A549 (cell line): ENCODE measurements at regions not wholly inside any gene's neighbourhood (a gene's known extent, or its start where the extent isn't known, plus 50 kb on each side); places are given as distances from the start of the nearest gene placed in this dataset.

Source experiments
- ATAC-seq, 2 experiments: fragments of 200-7000 bp in 1 of 2; fragments of >200 bp in 1 of 2; cut with Nextera tagmentation in 1 of 2; cut with Tn5 transposase in 1 of 2; 3 replicates each; pipeline versions ENCODE4 v1.8.0 to v1.9.1; 2018 to 2020; ENCODE audit warnings: mild to moderate bottlenecking in 1 of 2, moderate library complexity in 1 of 2
- CTCF ChIA-PET: fragments of 300-600 bp; sonication (Branson Sonifier 250); formaldehyde crosslinking; extraction: SDS; loops from one replicate; lab custom pipeline; 2021; ENCODE audit warnings: antibody characterized with exemption, inconsistent platforms; lab: Yijun Ruan, JAX
- POLR2A ChIA-PET: fragments of 350-600 bp; formaldehyde crosslinking; extraction: SDS; loops from one replicate; lab custom pipeline; 2021; ENCODE audit warnings: antibody characterized with exemption, inconsistent platforms; lab: Yijun Ruan, JAX
- DNase-seq, 2 experiments: peaks; one replicate each; pipeline versions ENCODE4 v3.0.0 to v3.0.0-alpha.2; 2011 to 2016; ENCODE audit warnings: low read depth in 1 of 2, low spot score in 1 of 2
- FAIRE-seq: peaks from 2 replicates; lab custom pipeline; 2011; peaks lifted over from hg19 to GRCh38; lab: Jason Lieb, UNC
- H3K27ac ChIP-seq, 2 experiments: fragments of >200 bp; sonication (Bioruptor Twin); formaldehyde crosslinking; 3 replicates each; pipeline ENCODE4 v1.5.1; 2016 to 2017
- H3K4me1 ChIP-seq: fragments of >200 bp; sonication (Bioruptor Twin); formaldehyde crosslinking; 3 replicates; pipeline ENCODE4 v1.6.1; 2016
- H3K4me2 ChIP-seq: fragments of >200 bp; sonication (Bioruptor Twin); formaldehyde crosslinking; 3 replicates; pipeline ENCODE4 v1.6.1; 2016
- H3K4me3 ChIP-seq: fragments of >200 bp; sonication (Bioruptor Twin); formaldehyde crosslinking; 3 replicates; pipeline ENCODE4 v1.5.1; 2016
- H3K9me3 ChIP-seq: fragments of >200 bp; sonication (Bioruptor Twin); formaldehyde crosslinking; 3 replicates; pipeline ENCODE4 v1.6.1; 2016
- BHLHE40 ChIP-seq: IDR thresholded peaks from 2 replicates; pipeline ENCODE4 v1.6.1; 2012; ENCODE audit warnings: low read depth, low read length, inconsistent platforms
- CBX2 ChIP-seq: fragments of 200-600 bp; sonication (generic); IDR thresholded peaks from 2 replicates; pipeline ENCODE4 v1.6.1; 2016; ENCODE audit warnings: low read depth, mild to moderate bottlenecking, borderline replicate concordance
- CBX8 ChIP-seq: fragments of 200-600 bp; sonication (generic); IDR thresholded peaks from 2 replicates; pipeline ENCODE4 v1.6.1; 2016
- CTCF ChIP-seq: fragments of >200 bp; sonication (Bioruptor Twin); formaldehyde crosslinking; IDR thresholded peaks from 3 replicates; pipeline ENCODE4 v1.5.1; 2016
- E2F6 ChIP-seq: IDR thresholded peaks from 2 replicates; pipeline ENCODE4 v1.6.1; 2012; ENCODE audit warnings: low read depth, borderline replicate concordance
- ELK1 ChIP-seq: fragments of 150-350 bp; IDR thresholded peaks from 2 replicates; pipeline ENCODE4 v1.6.1; 2014; ENCODE audit warnings: low read depth, mild to moderate bottlenecking, low read length
- ESRRA ChIP-seq: fragments of 150-350 bp; IDR thresholded peaks from 2 replicates; pipeline ENCODE4 v1.6.1; 2014; ENCODE audit warnings: mild to moderate bottlenecking, low read length, borderline replicate concordance
- HOXB13 ChIP-seq: fragments of 250-450 bp; sonication (Bioruptor Pico); IDR thresholded peaks from 2 replicates; pipeline ENCODE4 v1.5.0; 2020; ENCODE audit warnings: low read depth, mild to moderate bottlenecking, moderate library complexity
- JUN ChIP-seq, 2 experiments: fragments of >200 bp; sonication (Bioruptor Twin); formaldehyde crosslinking; IDR thresholded peaks; 2 replicates in 1 of 2; 3 replicates in 1 of 2; pipeline ENCODE4 v1.6.1; 2016 to 2017
- JUNB ChIP-seq: fragments of >200 bp; sonication (Bioruptor Twin); formaldehyde crosslinking; IDR thresholded peaks from 2 replicates; pipeline ENCODE4 v1.6.1; 2016
- MAFK ChIP-seq: fragments of 450-650 bp; IDR thresholded peaks from 2 replicates; pipeline ENCODE4 v1.6.1; 2014; ENCODE audit not compliant: partially characterized antibody
- PHF8 ChIP-seq: fragments of 200-600 bp; sonication (generic); IDR thresholded peaks from 2 replicates; pipeline ENCODE4 v1.6.1; 2016; ENCODE audit warnings: low read depth, mild to moderate bottlenecking, antibody characterized with exemption, moderate library complexity, borderline replicate concordance
- POLR2A ChIP-seq: IDR thresholded peaks from 2 replicates; pipeline ENCODE4 v1.6.1; 2012; ENCODE audit warnings: mild to moderate bottlenecking, low read length
- POLR2AphosphoS2 ChIP-seq: conservative IDR thresholded peaks from 2 replicates; pipeline ENCODE4 v1.6.1; 2012; ENCODE audit warnings: low read length, improper control_type of control experiment, inconsistent platforms
- RAD21 ChIP-seq, 2 experiments: fragments of >200 bp in 1 of 2; sonication (Bioruptor Twin) in 1 of 2; formaldehyde crosslinking in 1 of 2; IDR thresholded peaks in 1 of 2; conservative IDR thresholded peaks in 1 of 2; 2 replicates in 1 of 2; 3 replicates in 1 of 2; pipeline ENCODE4 v1.6.1; 2012 to 2018; ENCODE audit warnings: inconsistent platforms in 1 of 2
- RARB ChIP-seq: fragments of 250-450 bp; sonication (Bioruptor Pico); IDR thresholded peaks from 2 replicates; pipeline ENCODE4 v1.8.0; 2021; ENCODE audit warnings: mild to moderate bottlenecking, moderate library complexity
- REST ChIP-seq: fragments of 200-600 bp; sonication (generic); IDR thresholded peaks from 2 replicates; pipeline ENCODE4 v1.6.1; 2016; ENCODE audit warnings: antibody characterized with exemption, mild to moderate bottlenecking, moderate library complexity
- RFX5 ChIP-seq: fragments of 450-650 bp; IDR thresholded peaks from 2 replicates; pipeline ENCODE4 v1.7.1; 2014; ENCODE audit warnings: antibody characterized with exemption, mild to moderate bottlenecking, moderate library complexity
- WGBS: methylation state at CpG from one replicate; pipeline ENCODE4 v1.1.6; 2017; ENCODE audit errors: missing lambda C conversion rate; 5-methylcytosine and 5-hydroxymethylcytosine counted together

- no peak for TF ChIP-seq PHF8
Observed at GRCh38 chr9:24045150-24045549, 219.1 kb upstream of the ELAVL2 start (continued).

GRCh38 chr9:24044576-24044975, 218.5 kb upstream of the ELAVL2 start:
- WGBS, result 6% methylated on average over 5 of the region's 5 CpGs
- Histone ChIP-seq H3K4me2 (no peak overlapping the region), H3K4me3 (no peak overlapping the region), H3K9me3 (no peaks in the 10 kb centered on the region; the same call in 2 of the 3 replicates), H3K27ac (no peak overlapping the region), H3K4me1 (no peaks in the 10 kb centered on the region)
- ChIA-PET CTCF (no interaction called here), POLR2A (no interaction called here)
- FAIRE-seq (no peak), DNase-seq (no peak)
- TF ChIP-seq HOXB13 (CRISPR knock-in tag) (no peak), ELK1 (no peak), BHLHE40 (no peak), POLR2A (no peak)
- TF ChIP-seq, all 56 proteins: peak for 0
- no peak for ATAC-seq

GRCh38 chr9:24041160-24041690, 215.2 kb upstream of the ELAVL2 start:
- TF ChIP-seq ELK1 (no peak), BHLHE40 (no peak), CBX2 (no peak), ESRRA (no peak), E2F6 (no peak), RFX5 (no peak), JUN (IDR thresholded peaks at IDR 0.05) (no peak), MAFK (no peak), JUNB (no peak), RAD21 (conservative IDR thresholded peaks at IDR 0.05 in 1 of 2, IDR thresholded peaks at IDR 0.05 in 1 of 2) (no peak), CBX8 (no peak), POLR2AphosphoS2 (no peak), CTCF (no peak), REST (no peak), RARB (no peak)
- FAIRE-seq (no peak), ATAC-seq (no peak), DNase-seq (no peak)
- H3K4me3 ChIP-seq, result no peak overlapping the region
- H3K9me3 ChIP-seq, result no peaks in the 10 kb centered on the region; the same call in 2 of the 3 replicates
- POLR2A ChIA-PET, result no interaction called here
- no peak overlapping the region for H3K4me2 ChIP-seq
- H3K27ac ChIP-seq, result no peak overlapping the region
- no peaks in the 10 kb centered on the region for H3K4me1 ChIP-seq
- WGBS, result 24% methylated on average over 5 of the region's 5 CpGs
- CTCF ChIA-PET, result no interaction called here
